Smooth muscle cell (in vitro differentiated cells): ENCODE measurements at regions not wholly inside any gene's neighbourhood (a gene's known extent, or its start where the extent isn't known, plus 50 kb on each side); places are given as distances from the start of the nearest gene placed in this dataset.

ENCODE experiments used
- DNase-seq: peaks from one replicate; lab custom pipeline; 2025; ENCODE audit not compliant: unreplicated experiment; lab: John Stamatoyannopoulos, UW
- H2AFZ ChIP-seq: fragments of 200-600 bp; sonication (generic); 2 replicates; pipeline ENCODE4 v1.6.0; 2016; ENCODE audit warnings: antibody characterized with exemption, low read depth, mild to moderate bottlenecking
- H3F3A ChIP-seq: fragments of 200-600 bp; sonication (generic); 2 replicates; pipeline ENCODE4 v1.6.0; 2017; ENCODE audit warnings: antibody characterized with exemption, low read depth
- H3K27ac ChIP-seq: fragments of 200-600 bp; sonication (generic); 2 replicates; pipeline ENCODE4 v1.5.1; 2016; ENCODE audit warnings: low read depth, mild to moderate bottlenecking
- H3K27me3 ChIP-seq: fragments of 200-600 bp; sonication (generic); 2 replicates; pipeline ENCODE4 v1.6.1; 2016; ENCODE audit warnings: low read depth, mild to moderate bottlenecking
- H3K36me3 ChIP-seq: fragments of 200-600 bp; sonication (generic); 2 replicates; pipeline ENCODE4 v1.5.1; 2016; ENCODE audit warnings: low read depth
- H3K4me1 ChIP-seq: fragments of 200-600 bp; sonication (generic); 2 replicates; pipeline ENCODE4 v1.5.1; 2016; ENCODE audit warnings: low read depth
- H3K4me2 ChIP-seq: fragments of 200-600 bp; sonication (generic); 2 replicates; pipeline ENCODE4 v1.6.0; 2016; ENCODE audit warnings: mild to moderate bottlenecking
- H3K4me3 ChIP-seq: fragments of 200-600 bp; sonication (generic); 2 replicates; pipeline ENCODE4 v1.5.1; 2016; ENCODE audit warnings: mild to moderate bottlenecking
- H3K79me2 ChIP-seq: fragments of 200-600 bp; sonication (generic); 2 replicates; pipeline ENCODE4 v1.6.0; 2016; ENCODE audit warnings: low read depth, mild to moderate bottlenecking
- H3K9ac ChIP-seq: fragments of 200-600 bp; sonication (generic); 2 replicates; pipeline ENCODE4 v1.6.0; 2016; ENCODE audit warnings: low read depth
- H3K9me3 ChIP-seq: fragments of 200-600 bp; sonication (generic); replicated peaks from 2 replicates; pipeline ENCODE4 v1.5.1; 2016; ENCODE audit warnings: low read depth
- H4K20me1 ChIP-seq: fragments of 200-600 bp; sonication (generic); 2 replicates; pipeline ENCODE4 v1.6.0; 2016; ENCODE audit warnings: low read depth
- CTCF ChIP-seq: fragments of 200-600 bp; sonication (generic); IDR thresholded peaks from 2 replicates; pipeline ENCODE4 v1.5.1; 2017; ENCODE audit warnings: borderline replicate concordance, mild to moderate bottlenecking, antibody characterized with exemption; ENCODE audit not compliant: insufficient read depth, poor library complexity, severe bottlenecking
- WGBS: methylation state at CpG from one replicate; pipeline ENCODE4 v1.1.7; 2016; ENCODE audit warnings: low lambda C conversion rate; 5-methylcytosine and 5-hydroxymethylcytosine counted together

GRCh38 chr10:107848726-107849360 lies 684.3 kb upstream of the SORCS1 start:
- Histone ChIP-seq H3K9ac (no peak overlapping the region), H3K9me3 (no peaks in the 10 kb centered on the region), H3K4me3 (no peak overlapping the region), H3F3A (no peaks in the 10 kb centered on the region), H3K79me2 (no peaks in the 10 kb centered on the region), H3K4me1 (no peaks in the 10 kb centered on the region), H3K36me3 (no peaks in the 10 kb centered on the region), H3K27ac (no peak overlapping the region), H3K27me3 (no peaks in the 10 kb centered on the region), H4K20me1 (no peaks in the 10 kb centered on the region), H3K4me2 (no peak overlapping the region), H2AFZ (no peak overlapping the region)
- 85% methylated on average over 8 of the region's 8 CpGs for WGBS
- DNase-seq = no peak
- no peak for TF ChIP-seq CTCF

GRCh38 chr10:107847620-107848019 lies 683.1 kb upstream of the SORCS1 start:
- no peaks in the 10 kb centered on the region for H3K36me3 ChIP-seq
- no peaks in the 10 kb centered on the region for H3K4me1 ChIP-seq
- no peaks in the 10 kb centered on the region for H3K9me3 ChIP-seq
- DNase-seq = no peak
- H2AFZ ChIP-seq = no peak overlapping the region
- H3K4me2 ChIP-seq = no peak overlapping the region
- no peak overlapping the region for H3K27ac ChIP-seq
- 86% methylated on average over 2 of the region's 2 CpGs for WGBS
- H3K79me2 ChIP-seq = no peaks in the 10 kb centered on the region
- no peaks in the 10 kb centered on the region for H3K27me3 ChIP-seq
- H3K9ac ChIP-seq = no peak overlapping the region
- no peak for TF ChIP-seq CTCF
- no peak overlapping the region for H3K4me3 ChIP-seq
- no peaks in the 10 kb centered on the region for H3F3A ChIP-seq
- H4K20me1 ChIP-seq = no peaks in the 10 kb centered on the region

GRCh38 chr10:107834706-107835105 lies 670.2 kb upstream of the SORCS1 start:
- no peaks in the 10 kb centered on the region for H3K9me3 ChIP-seq
- H4K20me1 ChIP-seq = no peaks in the 10 kb centered on the region
- H2AFZ ChIP-seq = no peak overlapping the region
- H3K9ac ChIP-seq = no peak overlapping the region
- H3K27ac ChIP-seq = no peak overlapping the region
- H3K36me3 ChIP-seq = no peaks in the 10 kb centered on the region
- H3K79me2 ChIP-seq = no peaks in the 10 kb centered on the region
- WGBS = 91% methylated on average over 1 of the region's 1 CpG
- no peak overlapping the region for H3K4me2 ChIP-seq
- no peak overlapping the region for H3K4me3 ChIP-seq
- peaks cover 7% of the 10 kb centered on the region for H3K4me1 ChIP-seq
- TF ChIP-seq CTCF = no peak
- no peak for DNase-seq
- H3F3A ChIP-seq = no peaks in the 10 kb centered on the region
- H3K27me3 ChIP-seq = no peaks in the 10 kb centered on the region

GRCh38 chr10:107831772-107832171 lies 667.3 kb upstream of the SORCS1 start:
- H4K20me1 ChIP-seq = no peaks in the 10 kb centered on the region
- no peaks in the 10 kb centered on the region for H3K36me3 ChIP-seq
- H3K4me3 ChIP-seq = no peak overlapping the region
- TF ChIP-seq CTCF = no peak
- H3K9ac ChIP-seq = no peak overlapping the region
- peaks cover 7% of the 10 kb centered on the region for H3K4me1 ChIP-seq
- H2AFZ ChIP-seq = no peak overlapping the region
- no peaks in the 10 kb centered on the region for H3K27me3 ChIP-seq
- H3K79me2 ChIP-seq = no peaks in the 10 kb centered on the region
- WGBS = 88% methylated on average over 2 of the region's 2 CpGs
- H3K9me3 ChIP-seq = no peaks in the 10 kb centered on the region
- no peak overlapping the region for H3K27ac ChIP-seq
- H3K4me2 ChIP-seq = no peak overlapping the region
- no peak for DNase-seq
- H3F3A ChIP-seq = no peaks in the 10 kb centered on the region
